ENCODE measurements at regions not wholly inside any gene's neighbourhood (a gene's known extent, or its start where the extent isn't known, plus 50 kb on each side); places are given as distances from the start of the nearest gene placed in this dataset.
"Not testable (repeated sequence)": the region's sequence is repeated elsewhere in the genome, so short reads cannot be mapped to it uniquely, and the experiment has no call there.

- no peak overlapping the region for H3K4me3 ChIP-seq (ENCODE audit: low read depth, low read length)
- TF ChIP-seq CTCF (IDR thresholded peaks at IDR 0.05; ENCODE audit: borderline replicate concordance, insufficient read depth, low read depth, low read length), result no peak
Measured at GRCh38 chrX:131441033-131441432, 102.8 kb upstream of the OR13H1 start.

GRCh38 chrX:131445955-131446354 is 97.9 kb upstream of the OR13H1 start:
- no peak for TF ChIP-seq CTCF (IDR thresholded peaks at IDR 0.05; ENCODE audit: borderline replicate concordance, insufficient read depth, low read depth, low read length)
- H3K4me3 ChIP-seq (ENCODE audit: low read depth, low read length), result no peak overlapping the region

- H3K4me3 ChIP-seq (ENCODE audit: low read depth, low read length), result not testable (repeated sequence)
Measured at GRCh38 chrX:131461855-131462254, 82.0 kb upstream of the OR13H1 start.

- H3K4me3 ChIP-seq (ENCODE audit: low read depth, low read length), result not testable (repeated sequence)
Measured at GRCh38 chrX:131473809-131474208, 70.1 kb upstream of the OR13H1 start.

- H3K4me3 ChIP-seq (ENCODE audit: low read depth, low read length), result no peak overlapping the region
- TF ChIP-seq CTCF (IDR thresholded peaks at IDR 0.05; ENCODE audit: borderline replicate concordance, insufficient read depth, low read depth, low read length), result no peak
Measured at GRCh38 chrX:131477498-131477897, 66.4 kb upstream of the OR13H1 start.
